Stomach (tissue), 4 donors: ENCODE measurements at regions not wholly inside any gene's neighbourhood (a gene's known extent, or its start where the extent isn't known, plus 50 kb on each side); places are given as distances from the start of the nearest gene placed in this dataset.
"Not testable (repeated sequence)": the region's sequence is repeated elsewhere in the genome, so short reads cannot be mapped to it uniquely, and the experiment has no call there.

Source experiments
- EP300 ChIP-seq: sonication (generic); formaldehyde crosslinking; IDR thresholded peaks from one replicate; pipeline ENCODE4 v1.6.1; 2017; ENCODE audit warnings: antibody characterized with exemption
- POLR2AphosphoS5 ChIP-seq, 3 donors: sonication (generic); formaldehyde crosslinking; IDR thresholded peaks; one replicate each; pipeline ENCODE4 v1.6.1; 2016; ENCODE audit warnings: antibody characterized with exemption in 3 of 3
- TF ChIP-seq, protein P1 (sequence below), 7 experiments: fragments of 450-650 bp in 4 of 7; fragments of 200-600 bp in 3 of 7; sonication (generic) in 3 of 7; IDR thresholded peaks; one replicate each; pipeline ENCODE4 v1.5.1; 2016 to 2019; ENCODE audit warnings: antibody characterized with exemption in 7 of 7, control low read depth in 2 of 7, mild to moderate bottlenecking in 1 of 7

GRCh38 chr16:18263046-18263445 lies 73.5 kb downstream of the NPIPA8 start:
- TF ChIP-seq POLR2AphosphoS5 (IDR thresholded peaks at IDR 0.05); EP300: not testable (repeated sequence)
- TF ChIP-seq, protein P1, sequence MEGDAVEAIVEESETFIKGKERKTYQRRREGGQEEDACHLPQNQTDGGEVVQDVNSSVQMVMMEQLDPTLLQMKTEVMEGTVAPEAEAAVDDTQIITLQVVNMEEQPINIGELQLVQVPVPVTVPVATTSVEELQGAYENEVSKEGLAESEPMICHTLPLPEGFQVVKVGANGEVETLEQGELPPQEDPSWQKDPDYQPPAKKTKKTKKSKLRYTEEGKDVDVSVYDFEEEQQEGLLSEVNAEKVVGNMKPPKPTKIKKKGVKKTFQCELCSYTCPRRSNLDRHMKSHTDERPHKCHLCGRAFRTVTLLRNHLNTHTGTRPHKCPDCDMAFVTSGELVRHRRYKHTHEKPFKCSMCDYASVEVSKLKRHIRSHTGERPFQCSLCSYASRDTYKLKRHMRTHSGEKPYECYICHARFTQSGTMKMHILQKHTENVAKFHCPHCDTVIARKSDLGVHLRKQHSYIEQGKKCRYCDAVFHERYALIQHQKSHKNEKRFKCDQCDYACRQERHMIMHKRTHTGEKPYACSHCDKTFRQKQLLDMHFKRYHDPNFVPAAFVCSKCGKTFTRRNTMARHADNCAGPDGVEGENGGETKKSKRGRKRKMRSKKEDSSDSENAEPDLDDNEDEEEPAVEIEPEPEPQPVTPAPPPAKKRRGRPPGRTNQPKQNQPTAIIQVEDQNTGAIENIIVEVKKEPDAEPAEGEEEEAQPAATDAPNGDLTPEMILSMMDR (IDR thresholded peaks at IDR 0.05) = not testable (repeated sequence)
